Body of pancreas (tissue), 4 donors: ENCODE measurements at regions not wholly inside any gene's neighbourhood (a gene's known extent, or its start where the extent isn't known, plus 50 kb on each side); places are given as distances from the start of the nearest gene placed in this dataset.

Experiments
- CTCF ChIP-seq, 7 experiments: fragments of 450-650 bp in 4 of 7; fragments of 200-600 bp in 3 of 7; sonication (generic) in 3 of 7; IDR thresholded peaks; one replicate each; pipeline ENCODE4 v1.5.1; 2016 to 2019; ENCODE audit warnings: antibody characterized with exemption in 7 of 7
- POLR2A ChIP-seq, 3 donors: fragments of 450-650 bp; IDR thresholded peaks; one replicate each; pipeline ENCODE4 v1.6.1; 2016; ENCODE audit warnings: antibody characterized with exemption in 3 of 3, mild to moderate bottlenecking in 2 of 3

- no peak for TF ChIP-seq POLR2A (IDR thresholded peaks at IDR 0.05)
- no peak for TF ChIP-seq CTCF (IDR thresholded peaks at IDR 0.05)
Observed at GRCh38 chr4:133058701-133059100, 90.4 kb upstream of the PCDH10 start.
